ENCODE measurements at regions not wholly inside any gene's neighbourhood (a gene's known extent, or its start where the extent isn't known, plus 50 kb on each side); places are given as distances from the start of the nearest gene placed in this dataset.

GRCh38 chr12:40551466-40551865, 140.8 kb upstream of the CNTN1 start:
- intact Hi-C loops (cut with DNase I) = no loop called here

GRCh38 chr12:40552868-40553267, 139.4 kb upstream of the CNTN1 start:
- no peak overlapping the region for H3K4me3 ChIP-seq
- no peak for TF ChIP-seq CTCF (IDR thresholded peaks at IDR 0.05)
- no peak for TF ChIP-seq POLR2A (IDR thresholded peaks at IDR 0.05)
- no peak for TF ChIP-seq POLR2AphosphoS5 (IDR thresholded peaks at IDR 0.05; ENCODE audit: insufficient read depth in 1 of 2, low read depth in 1 of 2)
- intact Hi-C loops (cut with DNase I) = no loop called here
- H3K4me1 ChIP-seq = no peaks in the 10 kb centered on the region
- H3K27me3 ChIP-seq = no peaks in the 10 kb centered on the region
- no peak for DNase-seq (ENCODE audit: extremely low spot score in 2 of 2)
- H3K36me3 ChIP-seq = no peaks in the 10 kb centered on the region
- no peak overlapping the region for H3K27ac ChIP-seq
- no peaks in the 10 kb centered on the region for H3K9me3 ChIP-seq

More at GRCh38 chr12:40551466-40551865, 140.8 kb upstream of the CNTN1 start:
- no peak for DNase-seq (ENCODE audit: extremely low spot score in 2 of 2)
- Histone ChIP-seq H3K4me1 (no peaks in the 10 kb centered on the region), H3K27me3 (no peaks in the 10 kb centered on the region), H3K36me3 (no peaks in the 10 kb centered on the region), H3K27ac (no peak overlapping the region), H3K4me3 (no peak overlapping the region), H3K9me3 (no peaks in the 10 kb centered on the region)
- no peak for TF ChIP-seq POLR2A (IDR thresholded peaks at IDR 0.05)

- Histone ChIP-seq H3K36me3 (no peaks in the 10 kb centered on the region), H3K4me1 (no peaks in the 10 kb centered on the region), H3K9me3 (no peaks in the 10 kb centered on the region), H3K27ac (no peak overlapping the region), H3K4me3 (no peak overlapping the region), H3K27me3 (no peaks in the 10 kb centered on the region)
- TF ChIP-seq POLR2A (IDR thresholded peaks at IDR 0.05) = no peak
- TF ChIP-seq CTCF (IDR thresholded peaks at IDR 0.05) = no peak
- TF ChIP-seq POLR2AphosphoS5 (IDR thresholded peaks at IDR 0.05; ENCODE audit: insufficient read depth in 1 of 2, low read depth in 1 of 2) = no peak
- DNase-seq (ENCODE audit: extremely low spot score in 2 of 2) = no peak
- intact Hi-C loops (cut with DNase I) = no loop called here
Observed at GRCh38 chr12:40557980-40558379, 134.3 kb upstream of the CNTN1 start.

- no peak for DNase-seq (ENCODE audit: extremely low spot score in 2 of 2)
- no peak overlapping the region for H3K4me3 ChIP-seq
- H3K4me1 ChIP-seq = no peaks in the 10 kb centered on the region
- H3K9me3 ChIP-seq = no peaks in the 10 kb centered on the region
- no peaks in the 10 kb centered on the region for H3K27me3 ChIP-seq
- H3K27ac ChIP-seq = no peak overlapping the region
- intact Hi-C loops (cut with DNase I) = no loop called here
- no peak for TF ChIP-seq CTCF (IDR thresholded peaks at IDR 0.05)
- no peak for TF ChIP-seq POLR2A (IDR thresholded peaks at IDR 0.05)
- TF ChIP-seq POLR2AphosphoS5 (IDR thresholded peaks at IDR 0.05; ENCODE audit: insufficient read depth in 1 of 2, low read depth in 1 of 2) = no peak
- H3K36me3 ChIP-seq = no peaks in the 10 kb centered on the region
Observed at GRCh38 chr12:40559865-40560264, 132.4 kb upstream of the CNTN1 start.

- no peaks in the 10 kb centered on the region for H3K36me3 ChIP-seq
- no peaks in the 10 kb centered on the region for H3K27me3 ChIP-seq
- H3K4me1 ChIP-seq = no peaks in the 10 kb centered on the region
- H3K9me3 ChIP-seq = no peaks in the 10 kb centered on the region
- intact Hi-C loops (cut with DNase I) = no loop called here
- TF ChIP-seq POLR2A (IDR thresholded peaks at IDR 0.05) = no peak
- no peak for TF ChIP-seq CTCF (IDR thresholded peaks at IDR 0.05)
- no peak for TF ChIP-seq POLR2AphosphoS5 (IDR thresholded peaks at IDR 0.05; ENCODE audit: insufficient read depth in 1 of 2, low read depth in 1 of 2)
- no peak for DNase-seq (ENCODE audit: extremely low spot score in 2 of 2)
- H3K27ac ChIP-seq = no peak overlapping the region
- H3K4me3 ChIP-seq = no peak overlapping the region
Observed at GRCh38 chr12:40560848-40561247, 131.4 kb upstream of the CNTN1 start.
